ENCODE measurements at regions not wholly inside any gene's neighbourhood (a gene's known extent, or its start where the extent isn't known, plus 50 kb on each side); places are given as distances from the start of the nearest gene placed in this dataset.

GRCh38 chr3:102078401-102078800 lies 229.1 kb downstream of the NFKBIZ start:
- TF ChIP-seq CTCF (IDR thresholded peaks at IDR 0.05): no peak
- no peak for TF ChIP-seq ZFX (IDR thresholded peaks at IDR 0.05; ENCODE audit: borderline replicate concordance)
